Body of pancreas (tissue), 4 donors: ENCODE measurements at regions not wholly inside any gene's neighbourhood (a gene's known extent, or its start where the extent isn't known, plus 50 kb on each side); places are given as distances from the start of the nearest gene placed in this dataset.

ENCODE experiments used
- CTCF ChIP-seq, 7 experiments: fragments of 450-650 bp in 4 of 7; fragments of 200-600 bp in 3 of 7; sonication (generic) in 3 of 7; IDR thresholded peaks; one replicate each; pipeline ENCODE4 v1.5.1; 2016 to 2019; ENCODE audit warnings: antibody characterized with exemption in 7 of 7
- POLR2A ChIP-seq, 3 donors: fragments of 450-650 bp; IDR thresholded peaks; one replicate each; pipeline ENCODE4 v1.6.1; 2016; ENCODE audit warnings: antibody characterized with exemption in 3 of 3, mild to moderate bottlenecking in 2 of 3

GRCh38 chr12:114528766-114529165, 122.8 kb upstream of the TBX5 start:
- no peak for TF ChIP-seq CTCF (IDR thresholded peaks at IDR 0.05)
- no peak for TF ChIP-seq POLR2A (IDR thresholded peaks at IDR 0.05)
